KOPT-K1 (cell line): ENCODE measurements at regions not wholly inside any gene's neighbourhood (a gene's known extent, or its start where the extent isn't known, plus 50 kb on each side); places are given as distances from the start of the nearest gene placed in this dataset.

Experiments used
- H3K27ac ChIP-seq: fragments of 200-600 bp; sonication (generic); 2 replicates; pipeline ENCODE4 v1.5.1; 2016; ENCODE audit warnings: antibody characterized with exemption, mild to moderate bottlenecking, low read depth, low read length; ENCODE audit not compliant: poor library complexity, severe bottlenecking
- H3K36me3 ChIP-seq: fragments of 200-600 bp; sonication (generic); 2 replicates; pipeline ENCODE4 v1.5.1; 2017; ENCODE audit warnings: antibody characterized with exemption, mild to moderate bottlenecking, low read length, moderate library complexity; ENCODE audit not compliant: insufficient read depth
- H3K9me3 ChIP-seq: fragments of 200-600 bp; sonication (generic); 2 replicates; pipeline ENCODE4 v1.5.1; 2017; ENCODE audit warnings: antibody characterized with exemption, low read length, mild to moderate bottlenecking; ENCODE audit not compliant: insufficient read depth, poor library complexity, severe bottlenecking

GRCh38 chr20:57071954-57072583 lies 194.4 kb downstream of the BMP7 start:
- Histone ChIP-seq H3K9me3 (peaks cover 6% of the 10 kb centered on the region), H3K36me3 (no peaks in the 10 kb centered on the region), H3K27ac (no peak overlapping the region)

- Histone ChIP-seq H3K36me3 (no peaks in the 10 kb centered on the region), H3K9me3 (peaks cover 17% of the 10 kb centered on the region), H3K27ac (no peak overlapping the region)
Observed at GRCh38 chr20:57073402-57073801, 193.0 kb downstream of the BMP7 start.

GRCh38 chr20:57074386-57074785 lies 192.1 kb downstream of the BMP7 start:
- Histone ChIP-seq H3K36me3 (no peaks in the 10 kb centered on the region), H3K27ac (no peak overlapping the region), H3K9me3 (peaks cover 27% of the 10 kb centered on the region)

GRCh38 chr20:57075181-57075580 lies 191.3 kb downstream of the BMP7 start:
- H3K27ac ChIP-seq = no peak overlapping the region
- no peaks in the 10 kb centered on the region for H3K36me3 ChIP-seq
- peaks cover 33% of the 10 kb centered on the region for H3K9me3 ChIP-seq

GRCh38 chr20:57075603-57076002 lies 190.8 kb downstream of the BMP7 start:
- Histone ChIP-seq H3K27ac (no peak overlapping the region), H3K36me3 (no peaks in the 10 kb centered on the region), H3K9me3 (peaks cover 33% of the 10 kb centered on the region)

DNA sequence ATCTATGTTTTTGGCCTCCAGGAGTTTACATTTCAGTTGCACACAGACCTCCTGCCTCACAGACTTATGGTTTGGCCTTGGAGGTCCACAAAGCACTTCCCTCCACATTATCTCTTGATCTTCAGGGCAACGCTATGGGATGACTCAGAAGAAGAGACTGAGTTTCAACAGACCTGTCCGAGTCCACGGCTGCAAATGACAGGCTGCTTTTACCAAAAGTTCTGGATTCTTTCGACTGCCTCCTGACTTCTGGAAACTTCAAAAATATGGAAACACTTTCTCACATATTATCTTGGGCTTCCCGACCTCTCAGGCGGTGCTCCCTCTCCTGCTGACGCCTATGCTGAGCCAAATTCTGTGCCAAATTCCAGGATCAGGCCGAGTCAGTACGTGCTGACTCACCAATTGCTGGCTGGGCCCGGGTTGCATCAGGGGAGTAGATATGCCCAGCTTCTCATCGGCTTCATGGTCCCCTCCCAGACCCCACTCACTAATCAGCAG lies 190.2 kb downstream of the BMP7 start:
- H3K36me3 ChIP-seq = no peaks in the 10 kb centered on the region
- no peak overlapping the region for H3K27ac ChIP-seq
- peaks cover 33% of the 10 kb centered on the region for H3K9me3 ChIP-seq

GRCh38 chr20:57076951-57077350 lies 189.5 kb downstream of the BMP7 start:
- H3K36me3 ChIP-seq = no peaks in the 10 kb centered on the region
- H3K9me3 ChIP-seq = peaks cover 33% of the 10 kb centered on the region
- H3K27ac ChIP-seq = no peak overlapping the region

DNA sequence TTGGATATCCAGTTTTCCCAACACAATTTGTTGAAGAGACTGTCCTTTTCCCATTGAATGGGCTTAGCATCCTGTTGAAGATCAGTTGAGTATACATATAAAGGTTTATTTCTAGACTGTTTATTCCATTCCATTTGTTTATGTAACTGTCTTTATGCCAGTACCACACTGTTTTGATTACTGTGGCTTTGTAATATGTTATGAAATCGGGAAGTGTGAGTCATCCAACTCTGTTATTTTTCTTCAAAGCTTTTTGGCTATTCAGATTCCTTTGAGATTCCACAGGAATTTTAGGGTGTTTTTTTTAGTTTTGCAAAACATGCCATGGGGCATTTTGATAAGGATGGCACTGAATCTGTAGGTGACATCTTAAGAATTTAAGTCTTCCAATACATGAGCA lies 188.3 kb downstream of the BMP7 start:
- H3K9me3 ChIP-seq = peaks cover 33% of the 10 kb centered on the region
- no peak overlapping the region for H3K27ac ChIP-seq
- no peaks in the 10 kb centered on the region for H3K36me3 ChIP-seq

GRCh38 chr20:57079031-57080005 lies 187.1 kb downstream of the BMP7 start:
- Histone ChIP-seq H3K27ac (no peak overlapping the region), H3K36me3 (no peaks in the 10 kb centered on the region), H3K9me3 (peaks cover 33% of the 10 kb centered on the region)

- Histone ChIP-seq H3K36me3 (no peaks in the 10 kb centered on the region), H3K27ac (no peak overlapping the region)
Observed at GRCh38 chr20:57080796-57081195, 185.6 kb downstream of the BMP7 start.

GRCh38 chr20:57082357-57082945 lies 184.0 kb downstream of the BMP7 start:
- Histone ChIP-seq H3K27ac (no peak overlapping the region), H3K36me3 (no peaks in the 10 kb centered on the region), H3K9me3 (peaks cover 25% of the 10 kb centered on the region)

More at GRCh38 chr20:57080796-57081195, 185.6 kb downstream of the BMP7 start:
- H3K9me3 ChIP-seq = peaks cover 29% of the 10 kb centered on the region

DNA sequence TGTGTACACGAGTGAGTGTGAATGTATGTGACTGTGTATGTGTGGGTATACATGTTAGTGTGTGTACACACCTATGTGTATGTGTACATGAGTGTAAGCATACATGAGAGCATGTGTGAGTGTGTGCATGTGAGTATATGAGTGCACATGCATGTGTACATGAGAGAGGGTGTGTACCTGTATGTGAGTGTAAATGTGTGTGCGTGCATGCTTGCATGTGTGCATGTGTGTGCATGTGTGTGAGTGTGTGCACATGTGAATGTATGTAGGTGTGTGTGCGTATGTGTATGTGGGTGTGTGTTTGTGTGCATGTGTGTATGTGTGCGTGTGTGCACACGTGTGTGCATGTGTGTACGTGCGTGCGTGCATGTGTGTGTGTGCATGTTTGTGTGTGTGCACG lies 183.4 kb downstream of the BMP7 start:
- H3K27ac ChIP-seq = no peak overlapping the region
- H3K9me3 ChIP-seq = peaks cover 19% of the 10 kb centered on the region

DNA sequence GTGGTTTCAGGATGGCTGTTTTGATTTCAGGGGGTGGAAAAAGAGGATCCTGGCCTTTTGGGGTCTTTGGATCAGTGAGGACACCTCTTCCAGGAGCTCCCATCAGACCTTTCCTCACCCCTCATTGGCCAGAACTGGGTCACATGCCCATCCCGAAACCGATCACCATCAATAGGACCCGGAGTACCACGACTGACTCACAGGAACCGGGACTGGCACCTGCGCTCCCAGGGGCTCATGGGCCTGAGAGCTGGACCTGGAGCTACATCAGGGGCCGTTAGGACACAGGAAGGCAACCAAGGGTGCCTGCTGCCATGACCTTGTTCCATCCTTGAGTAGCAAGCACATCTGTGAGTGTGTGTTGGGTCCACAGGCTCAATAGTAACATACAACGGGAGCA lies 180.4 kb downstream of the BMP7 start:
- Histone ChIP-seq H3K36me3 (no peaks in the 10 kb centered on the region), H3K27ac (no peak overlapping the region), H3K9me3 (no peaks in the 10 kb centered on the region)

More for the DNA sequence above, 183.4 kb downstream of the BMP7 start:
- H3K36me3 ChIP-seq = no peaks in the 10 kb centered on the region

DNA sequence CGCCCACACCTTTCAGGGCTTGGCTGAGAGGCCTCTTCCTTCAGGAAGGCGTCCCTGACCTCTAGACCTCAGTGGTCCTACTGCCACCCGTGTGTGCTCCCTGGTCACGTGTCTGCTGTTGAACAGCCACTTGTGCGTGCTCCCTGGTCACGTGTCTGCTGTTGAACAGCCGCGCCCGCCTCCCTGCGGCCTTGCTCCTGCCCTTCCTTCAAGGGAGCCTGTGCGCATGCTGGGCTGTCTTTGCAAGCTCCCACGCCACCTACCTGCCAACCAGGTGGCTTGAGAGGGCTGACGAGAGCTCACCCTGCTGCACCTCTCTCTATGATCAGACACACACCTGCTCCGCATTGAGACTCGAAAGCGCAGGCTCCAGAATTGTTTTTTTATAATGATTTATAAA lies 179.3 kb downstream of the BMP7 start:
- Histone ChIP-seq H3K36me3 (no peaks in the 10 kb centered on the region), H3K27ac (no peak overlapping the region), H3K9me3 (no peaks in the 10 kb centered on the region)

- Histone ChIP-seq H3K36me3 (no peaks in the 10 kb centered on the region), H3K9me3 (no peaks in the 10 kb centered on the region), H3K27ac (no peak overlapping the region)
Observed at GRCh38 chr20:57087705-57088104, 178.7 kb downstream of the BMP7 start.
